HG02763 (cell line): ENCODE measurements at regions not wholly inside any gene's neighbourhood (a gene's known extent, or its start where the extent isn't known, plus 50 kb on each side); places are given as distances from the start of the nearest gene placed in this dataset.
"Not testable (repeated sequence)": the region's sequence is repeated elsewhere in the genome, so short reads cannot be mapped to it uniquely, and the experiment has no call there.

Source experiments
- ATAC-seq: cut with Tn5 transposase; IDR thresholded peaks from one replicate; pipeline ENCODE4 v1.9.1; 2021; ENCODE audit warnings: mild to moderate bottlenecking, moderate library complexity; ENCODE audit not compliant: unreplicated experiment

DNA sequence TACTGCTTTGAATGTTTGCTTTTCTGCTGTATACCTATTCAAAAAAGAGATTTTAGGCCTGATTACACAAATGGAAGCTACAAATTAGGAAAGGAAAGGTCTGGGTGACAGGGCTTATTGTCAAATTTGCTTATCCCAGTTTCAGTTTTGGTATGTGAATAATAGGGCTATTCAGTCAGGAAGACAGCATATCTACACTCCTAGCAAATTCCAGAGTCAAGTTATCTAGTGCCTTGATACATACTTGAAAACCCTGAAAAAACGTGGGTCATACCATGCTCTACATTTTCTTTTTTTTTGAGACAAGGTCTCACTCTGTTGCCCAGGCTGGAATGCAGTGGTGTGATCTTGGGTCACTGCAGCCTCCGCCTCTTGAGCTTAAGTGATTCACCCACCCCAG lies 59.2 kb upstream of the CCDC180 start:
- ATAC-seq: not testable (repeated sequence)

DNA sequence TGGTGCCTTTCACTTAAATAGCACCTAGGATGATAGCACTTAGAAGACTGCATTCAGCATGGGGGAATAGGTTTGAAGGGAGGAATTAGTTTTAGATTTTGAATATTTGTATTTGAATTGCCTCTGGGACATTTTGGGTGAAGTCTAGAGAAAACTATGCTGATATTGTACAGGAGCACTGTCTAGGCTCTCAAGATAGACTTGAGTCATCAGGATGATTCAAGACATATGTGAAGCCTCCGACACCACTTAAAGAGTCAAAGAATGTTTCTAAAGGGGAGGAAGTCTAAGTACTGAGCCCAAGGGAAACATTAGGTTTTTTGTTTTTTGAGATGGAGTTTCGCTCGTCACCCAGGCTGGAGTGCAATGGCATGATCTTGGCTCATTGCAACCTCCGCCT lies 63.9 kb upstream of the CCDC180 start:
- no peak for ATAC-seq

DNA sequence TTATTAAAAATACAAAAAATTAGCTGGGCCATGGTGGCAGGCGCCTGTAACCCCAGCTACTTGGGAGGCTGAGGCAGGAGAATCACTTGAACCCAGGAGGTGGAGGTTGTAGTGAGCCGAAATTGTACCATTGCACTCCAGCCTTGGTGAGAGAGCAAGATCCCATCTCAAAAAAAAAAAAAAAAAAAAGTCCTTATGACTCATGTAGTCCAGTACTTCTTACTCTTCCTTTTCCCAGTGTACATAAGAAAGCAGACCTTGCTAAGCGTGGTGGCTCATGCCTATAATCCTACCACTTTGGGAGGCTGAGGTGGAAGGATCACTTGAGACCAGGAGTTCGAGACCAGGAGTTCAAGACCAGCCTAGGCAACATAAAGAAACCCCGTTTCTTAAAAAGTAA lies 66.0 kb upstream of the CCDC180 start:
- ATAC-seq: not testable (repeated sequence)

DNA sequence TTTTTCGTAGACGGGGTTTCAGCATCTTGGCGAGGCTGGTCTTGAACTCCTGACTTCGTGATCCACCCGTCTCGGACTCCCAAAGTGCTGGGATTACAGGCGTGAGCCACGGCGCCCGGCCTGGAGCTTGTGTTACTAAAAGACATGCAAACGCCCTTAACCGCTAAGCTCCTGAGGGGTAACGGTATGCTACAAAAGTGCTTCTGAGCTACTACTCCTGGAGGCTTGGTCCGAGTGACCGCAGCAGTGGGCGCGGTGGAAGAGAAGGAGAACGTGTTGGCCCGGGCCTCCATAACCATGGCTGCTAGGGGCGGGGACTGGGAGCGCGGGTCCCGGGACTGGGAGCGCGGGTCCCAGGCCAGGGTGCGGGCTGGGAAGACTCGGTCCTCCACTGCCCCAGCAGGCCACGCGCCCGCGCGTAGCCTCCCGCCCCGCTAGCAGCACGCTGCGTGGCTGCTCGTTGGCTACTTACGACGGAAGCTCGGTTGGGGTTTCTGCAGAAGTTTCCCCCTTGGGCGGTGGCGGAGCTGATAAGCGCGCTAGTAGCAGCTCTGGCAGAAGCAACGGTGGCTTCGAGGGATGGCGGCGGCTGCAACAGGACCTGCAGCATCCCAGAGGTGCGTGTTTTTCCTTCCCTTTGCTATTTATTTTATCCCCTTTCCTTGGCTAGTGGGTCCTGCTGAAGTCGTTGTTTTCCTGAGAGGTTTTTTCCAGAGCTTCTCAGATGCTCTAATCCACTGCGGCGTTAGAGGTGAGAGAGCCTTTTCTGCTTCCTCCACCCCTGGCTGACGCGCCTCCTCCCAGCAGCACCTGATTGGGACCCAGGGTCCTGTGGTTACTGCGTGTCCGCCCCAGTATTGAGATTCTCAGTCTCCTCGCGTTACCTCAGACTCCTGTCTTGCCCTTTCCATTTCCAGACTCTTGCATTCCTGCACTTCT lies 69.2 kb upstream of the CCDC180 start:
- peak; percentile 51 for ATAC-seq

DNA sequence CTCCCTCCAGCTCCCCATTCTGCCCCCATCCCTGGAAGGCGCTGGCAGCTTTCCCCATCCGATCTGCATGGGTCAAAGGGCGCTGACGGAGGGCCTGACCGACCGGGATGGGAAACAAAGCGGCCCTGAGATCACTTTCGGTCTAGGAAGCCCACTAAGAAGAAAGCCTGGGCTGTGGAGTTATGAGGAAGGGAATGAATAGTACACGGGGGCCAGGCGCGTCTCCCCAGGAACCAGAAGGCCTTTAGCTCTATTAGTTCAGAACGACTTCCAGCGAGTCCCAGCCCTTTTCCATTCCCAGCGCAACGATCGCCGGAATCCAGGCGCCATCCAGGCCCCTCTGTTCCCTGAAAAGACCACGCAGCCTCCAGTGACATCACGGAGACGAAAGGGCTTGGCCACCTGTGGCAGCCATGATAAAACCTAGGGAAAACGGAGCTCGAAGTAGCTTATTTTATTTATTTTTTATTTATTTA lies 70.1 kb upstream of the CCDC180 start:
- no peak for ATAC-seq

DNA sequence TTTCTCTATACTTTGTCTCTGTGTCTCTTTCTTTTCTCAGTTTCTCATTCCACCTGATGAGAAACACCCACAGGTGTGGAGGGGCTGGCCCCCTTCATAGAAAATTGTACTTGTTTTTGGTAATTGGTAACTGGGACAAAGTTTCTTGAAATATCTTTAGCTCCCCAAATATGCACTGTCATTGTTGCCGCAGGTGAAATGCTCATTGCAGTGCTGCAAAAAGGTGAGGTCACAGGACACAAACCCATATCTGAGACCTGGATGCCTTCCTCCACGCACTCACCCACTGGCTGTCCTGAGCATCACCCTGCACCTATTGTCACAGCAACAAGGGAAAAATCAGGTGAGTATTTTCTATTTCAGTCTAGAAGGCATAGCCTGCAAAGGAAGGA lies 74.5 kb upstream of the CCDC180 start:
- ATAC-seq: not testable (repeated sequence)

DNA sequence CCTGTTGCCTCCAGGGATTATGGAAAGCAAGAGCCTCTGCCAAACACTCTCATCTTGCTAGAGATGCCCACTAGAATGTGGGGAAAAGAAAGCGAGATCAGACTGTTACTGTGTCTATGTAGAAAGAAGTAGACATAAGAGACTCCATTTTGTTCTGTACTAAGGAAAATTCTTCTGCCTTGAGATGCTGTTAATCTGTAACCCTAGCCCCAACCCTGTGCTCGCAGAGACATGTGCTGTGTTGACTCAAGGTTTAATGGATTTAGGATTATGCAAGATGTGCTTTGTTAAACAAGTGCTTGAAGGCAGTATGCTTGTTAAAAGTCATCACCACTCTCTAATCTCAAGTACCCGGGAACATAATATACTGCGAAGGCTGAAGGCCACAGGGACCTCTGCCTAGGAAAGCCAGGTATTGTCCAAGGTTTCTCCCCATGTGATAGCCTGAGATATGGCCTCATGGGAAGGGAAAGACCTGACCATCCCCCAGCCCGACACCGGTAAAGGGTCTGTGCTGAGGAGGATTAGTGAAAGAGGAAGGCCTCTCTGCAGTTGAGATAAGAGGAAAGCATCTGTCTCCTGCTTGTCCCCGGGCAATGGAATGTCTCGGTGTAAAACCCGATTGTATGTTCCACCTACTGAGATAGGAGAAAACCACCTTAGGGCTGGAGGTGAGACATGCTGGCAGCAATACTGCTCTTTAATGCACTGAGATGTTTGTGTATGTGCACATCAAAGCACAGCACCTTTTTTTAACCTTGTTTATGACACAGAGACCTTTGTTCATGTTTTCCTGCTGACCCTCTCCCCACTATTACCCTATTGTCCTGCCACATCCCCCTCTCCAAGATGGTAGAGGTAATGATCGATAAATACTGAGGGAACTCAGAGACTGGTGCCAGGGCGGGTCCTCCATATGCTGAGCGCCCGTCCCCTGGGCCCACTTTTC lies 75.1 kb upstream of the CCDC180 start:
- not testable (repeated sequence) for ATAC-seq

DNA sequence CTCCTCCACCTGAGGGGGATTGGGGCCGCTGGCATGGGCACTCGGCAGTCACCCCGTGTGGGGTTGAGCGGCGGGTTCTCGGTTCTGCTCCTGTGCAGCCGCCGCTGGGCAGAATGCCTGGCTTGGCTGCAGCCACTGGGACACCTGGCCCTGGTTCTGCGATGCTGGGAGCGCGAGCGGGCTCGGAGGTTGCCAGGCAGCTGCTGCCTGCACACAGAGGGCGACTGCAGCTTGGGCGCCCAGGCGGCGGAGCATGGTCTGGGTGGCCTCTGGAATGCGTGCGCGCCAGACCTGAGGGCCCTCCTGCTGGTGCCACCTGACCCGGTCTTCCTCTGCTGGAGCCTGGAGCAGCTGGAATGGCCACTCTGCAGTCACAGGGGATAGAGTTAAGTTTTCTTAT lies 85.1 kb upstream of the CCDC180 start:
- not testable (repeated sequence) for ATAC-seq

DNA sequence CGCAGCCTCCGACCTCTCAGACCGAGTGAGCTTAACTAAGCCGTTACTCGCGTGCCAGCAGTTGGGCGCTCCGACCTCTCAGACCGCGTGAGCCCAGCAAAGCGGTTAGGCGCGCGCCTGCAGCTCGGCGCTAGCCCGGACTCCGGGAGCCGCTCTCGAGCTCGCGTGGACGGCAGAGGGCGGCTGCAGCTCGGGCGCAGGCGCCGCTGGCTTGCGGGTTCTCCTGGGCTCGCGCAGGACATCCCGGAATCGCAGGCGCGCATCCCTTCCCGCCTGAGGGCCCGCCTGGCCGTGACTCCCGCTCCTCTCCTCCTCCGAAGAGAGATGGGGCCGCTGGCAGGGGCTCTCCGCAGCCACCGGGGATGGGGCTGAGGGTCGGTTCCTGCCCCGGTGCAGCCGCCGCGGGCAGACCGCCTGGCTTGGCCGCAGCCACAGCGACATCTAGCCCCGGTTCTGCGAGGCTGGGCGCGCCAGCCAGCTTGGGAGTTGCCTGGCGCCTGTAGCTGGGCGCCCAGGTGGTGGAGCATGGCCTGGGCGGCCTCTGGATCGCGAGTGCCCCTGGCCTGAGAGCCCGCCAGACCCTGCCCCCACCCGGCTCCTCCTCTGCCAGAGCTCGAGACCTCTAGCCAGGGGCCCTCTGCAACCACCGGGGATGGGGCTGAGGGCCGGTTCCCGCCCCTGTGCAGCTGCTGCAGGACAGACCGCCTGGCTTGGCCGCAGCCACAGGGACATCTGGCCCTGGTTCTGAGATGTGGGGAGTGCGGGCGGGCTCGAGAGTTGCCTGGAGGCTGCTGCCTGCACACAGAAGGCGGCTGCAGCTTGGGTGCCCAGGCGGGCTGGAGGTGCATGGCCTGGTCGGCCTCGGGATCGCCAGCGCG lies 85.7 kb upstream of the CCDC180 start:
- ATAC-seq: not testable (repeated sequence)

DNA sequence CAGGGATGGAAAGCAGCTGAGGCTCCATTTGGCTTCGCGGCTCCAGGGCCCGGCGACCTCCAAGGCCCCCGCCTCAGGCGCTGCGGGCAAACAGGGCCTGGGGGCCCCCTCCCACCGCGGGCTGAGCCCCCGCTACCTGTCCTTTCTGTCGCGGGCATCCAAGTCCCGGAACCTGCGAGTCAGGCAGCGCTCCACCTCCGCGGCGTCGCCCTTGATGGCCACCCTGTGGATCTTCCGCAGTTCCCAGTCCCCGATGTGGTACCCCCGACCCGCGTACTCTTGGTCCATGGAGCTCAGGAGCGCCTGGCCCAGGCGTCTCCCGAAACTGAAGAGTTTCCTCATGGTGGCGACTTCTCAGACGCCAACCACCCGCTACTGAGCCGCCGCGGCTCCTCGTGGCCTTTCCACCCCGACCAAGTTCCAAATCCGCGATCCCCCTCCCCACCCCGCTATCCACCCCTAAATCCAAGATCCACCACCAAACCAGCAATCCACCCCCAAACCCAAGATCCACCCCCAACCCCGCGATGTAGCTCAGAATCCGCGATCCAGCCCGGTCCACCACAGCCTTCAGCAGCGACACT lies 86.5 kb upstream of the CCDC180 start:
- ATAC-seq: no peak

DNA sequence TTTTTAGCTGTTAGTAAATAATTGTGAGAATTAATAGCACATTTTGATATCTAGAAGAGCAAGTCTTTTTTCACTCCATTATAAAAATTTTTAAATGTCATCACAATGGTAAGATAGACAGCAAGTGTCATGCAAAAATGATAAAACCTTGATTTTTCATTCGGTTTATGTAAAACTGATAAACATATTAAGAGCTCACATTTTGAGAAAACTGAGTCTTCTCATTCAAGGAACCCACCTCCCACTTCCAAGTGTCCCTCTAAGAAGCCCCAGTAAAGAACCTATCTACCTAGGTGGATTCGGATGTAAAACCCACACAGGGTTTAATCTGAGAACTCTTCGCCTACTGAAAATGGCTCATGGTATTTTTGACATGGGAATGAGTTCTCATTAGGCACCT lies 87.1 kb upstream of the CCDC180 start:
- not testable (repeated sequence) for ATAC-seq

DNA sequence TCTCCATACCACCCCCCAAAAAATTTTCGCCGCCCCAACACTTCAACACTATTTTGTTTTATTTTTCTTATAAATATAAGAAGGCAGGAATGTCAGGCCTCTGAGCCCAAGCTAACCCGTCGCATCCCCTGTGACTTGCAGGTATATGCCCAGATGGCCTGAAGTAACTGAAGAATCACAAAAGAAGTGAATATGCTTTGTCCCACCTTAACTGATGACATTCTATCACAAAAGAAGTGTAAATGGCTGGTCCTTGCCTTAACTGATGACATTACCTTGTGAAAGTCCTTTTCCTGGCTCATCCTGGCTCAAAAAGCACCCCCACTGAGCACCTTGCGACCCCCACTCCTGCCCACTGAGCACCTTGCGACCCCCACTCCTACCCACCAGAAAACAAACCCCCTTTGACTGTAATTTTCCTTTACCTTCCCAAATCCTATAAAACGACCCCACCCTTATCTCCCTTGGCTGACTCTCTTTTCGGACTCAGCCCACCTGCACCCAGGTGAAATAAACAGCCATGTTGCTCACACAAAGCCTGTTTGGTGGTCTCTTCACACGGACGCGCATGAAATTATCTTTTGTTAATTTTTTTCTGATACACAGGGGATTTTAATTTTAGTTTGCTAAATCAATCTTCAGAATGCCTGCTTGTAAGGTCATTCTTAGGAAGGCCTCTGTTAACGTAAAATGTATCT lies 87.9 kb upstream of the CCDC180 start:
- ATAC-seq: not testable (repeated sequence)

DNA sequence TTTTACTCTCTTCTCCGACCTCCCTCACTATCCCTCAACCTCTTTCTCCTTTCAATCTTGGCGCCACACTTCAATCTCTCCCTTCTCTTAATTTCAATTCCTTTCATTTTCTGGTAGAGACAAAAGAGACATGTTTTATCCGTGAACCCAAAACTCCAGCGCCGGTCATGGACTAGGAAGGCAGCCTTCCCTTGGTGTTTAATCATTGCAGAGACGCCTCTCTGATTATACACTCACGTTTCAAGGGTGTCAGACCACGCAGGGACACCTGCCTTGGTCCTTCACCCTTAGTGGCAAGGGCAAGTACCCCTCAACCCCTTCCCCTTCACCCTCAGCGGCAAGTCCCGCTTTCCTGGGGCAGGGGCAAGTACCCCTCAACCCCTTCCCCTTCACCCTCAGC lies 92.3 kb upstream of the CCDC180 start:
- ATAC-seq: not testable (repeated sequence)

DNA sequence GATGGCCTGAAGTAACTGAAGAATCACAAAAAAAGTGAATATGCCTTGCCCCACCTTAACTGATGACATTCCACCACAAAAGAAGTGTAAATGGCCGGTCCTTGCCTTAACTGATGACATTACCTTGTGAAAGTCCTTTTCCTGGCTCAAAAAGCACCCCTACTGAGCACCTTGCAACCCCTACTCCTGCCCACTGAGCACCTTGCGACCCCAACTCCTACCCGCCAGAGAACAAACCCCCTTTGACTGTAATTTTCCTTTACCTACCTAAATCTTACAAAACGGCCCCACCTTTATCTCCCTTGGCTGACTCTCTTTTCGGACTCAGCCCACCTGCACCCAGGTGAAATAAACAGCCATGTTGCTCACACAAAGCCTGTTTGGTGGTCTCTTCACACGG lies 92.9 kb upstream of the CCDC180 start:
- not testable (repeated sequence) for ATAC-seq

DNA sequence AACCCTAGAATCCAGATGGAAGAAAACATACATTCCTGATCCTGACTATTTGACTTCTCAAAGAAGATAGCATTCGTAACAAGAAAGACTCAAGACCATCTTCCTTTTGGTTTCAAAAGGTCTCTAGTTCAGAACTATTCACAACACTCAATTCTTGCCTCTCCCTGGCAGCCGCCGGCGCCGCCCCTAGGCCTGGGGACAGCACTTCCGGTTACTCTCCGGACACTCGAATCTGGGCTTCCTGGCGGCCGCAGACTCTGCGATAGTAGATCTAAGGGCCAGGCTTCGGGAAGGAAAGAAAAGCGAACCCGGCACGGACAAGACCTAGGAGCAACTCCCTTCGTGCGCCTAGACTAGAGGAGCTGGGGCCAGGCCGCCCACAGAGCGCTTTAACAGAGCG lies 107.8 kb upstream of the CCDC180 start:
- ATAC-seq: not testable (repeated sequence)

DNA sequence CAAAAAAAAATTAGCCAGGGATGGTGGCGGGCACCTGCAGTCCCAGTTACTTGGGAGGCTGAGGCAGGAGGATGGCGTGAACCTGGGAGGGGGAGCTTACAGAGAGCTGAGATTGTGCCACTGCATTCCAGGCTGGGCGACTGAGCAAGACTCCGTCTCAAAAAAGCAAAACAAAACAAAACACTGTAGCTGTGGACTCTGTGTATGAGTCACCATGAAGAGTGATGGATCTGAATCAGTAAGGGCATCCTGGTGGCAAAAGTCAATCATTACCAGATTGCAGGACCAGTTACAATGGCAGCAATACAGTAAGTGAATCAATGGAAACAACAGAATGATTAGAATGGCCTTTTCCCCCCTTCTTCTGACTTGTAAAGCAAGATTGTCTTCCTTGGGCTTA lies 113.7 kb upstream of the CCDC180 start:
- not testable (repeated sequence) for ATAC-seq

DNA sequence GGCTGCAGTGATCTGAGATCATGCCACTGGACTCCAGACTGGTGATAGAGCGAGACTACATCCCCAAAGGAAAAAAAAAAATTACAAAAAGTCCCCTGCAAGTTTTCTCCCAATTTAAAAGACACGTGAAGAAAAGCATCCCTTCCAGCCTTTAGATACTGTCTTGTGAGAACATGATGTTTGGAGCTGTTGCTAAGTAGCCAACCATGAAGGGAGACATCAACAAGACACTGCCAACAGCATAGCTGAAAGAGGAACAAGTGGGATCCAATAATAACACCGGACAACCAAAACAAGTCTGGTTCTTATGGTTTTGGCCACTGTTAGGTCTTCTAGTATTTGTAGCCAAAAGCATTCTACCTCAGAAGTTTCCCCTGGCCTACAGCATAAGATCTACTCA lies 118.9 kb upstream of the CCDC180 start:
- ATAC-seq: no peak

DNA sequence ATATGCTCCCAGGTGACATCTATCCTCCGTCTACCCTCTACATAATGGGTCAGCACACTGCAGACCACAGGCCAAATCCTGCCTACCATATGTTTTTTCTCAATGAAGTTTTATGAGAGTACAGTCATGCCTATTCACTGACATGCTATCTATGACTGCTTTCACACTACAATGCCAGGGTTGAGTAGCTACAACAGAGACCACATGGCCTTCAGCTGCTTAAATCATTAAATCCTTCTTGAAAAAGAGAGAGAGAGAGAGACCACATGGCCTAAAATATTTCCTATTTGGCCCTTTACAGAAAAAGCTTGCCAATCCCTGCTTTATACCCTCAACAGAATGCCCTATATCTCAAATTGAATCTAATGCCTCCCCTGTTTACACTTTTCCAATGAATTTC lies 119.8 kb upstream of the CCDC180 start:
- not testable (repeated sequence) for ATAC-seq

DNA sequence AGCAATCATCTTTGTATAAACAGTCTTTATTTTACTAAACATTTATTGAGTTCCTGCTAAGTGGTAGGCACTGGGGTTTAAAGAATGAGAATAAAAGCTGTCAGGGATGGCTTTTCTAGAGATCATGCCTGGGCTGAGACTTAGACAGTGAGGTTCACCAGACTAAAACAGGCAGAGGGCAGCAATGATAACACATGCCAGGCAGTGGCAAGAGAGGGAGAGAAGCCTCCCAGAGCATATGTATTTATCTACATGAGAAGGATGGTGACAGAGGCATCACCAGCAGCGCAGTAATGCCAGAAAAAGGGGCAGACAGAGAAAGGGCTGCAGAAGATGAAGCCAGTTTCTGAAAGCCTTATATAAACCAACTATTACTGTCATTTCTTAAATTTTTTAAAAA lies 121.0 kb upstream of the CCDC180 start:
- ATAC-seq: no peak
